GM12864 (cell line): ENCODE measurements at regions not wholly inside any gene's neighbourhood (a gene's known extent, or its start where the extent isn't known, plus 50 kb on each side); places are given as distances from the start of the nearest gene placed in this dataset.

ENCODE experiments used
- DNase-seq: peaks from one replicate; pipeline ENCODE4 v3.0.0-alpha.2; 2011; ENCODE audit warnings: low read depth
- H3K4me3 ChIP-seq: 2 replicates; pipeline ENCODE4 v1.5.1; 2011; ENCODE audit warnings: mild to moderate bottlenecking, low read depth, low read length, control low read depth
- CTCF ChIP-seq: IDR thresholded peaks from 2 replicates; pipeline ENCODE4 v1.5.1; 2011; ENCODE audit warnings: low read depth, mild to moderate bottlenecking, moderate library complexity, low read length, control low read depth, inconsistent platforms; ENCODE audit errors: missing control alignments

- no peak for DNase-seq
- TF ChIP-seq CTCF = no peak
- H3K4me3 ChIP-seq = no peak overlapping the region
Measured at GRCh38 chr1:104574620-104575019, 824.9 kb downstream of the AMY1C start.

- DNase-seq = no peak
- H3K4me3 ChIP-seq = no peak overlapping the region
- TF ChIP-seq CTCF = no peak
Measured at GRCh38 chr1:104592926-104593325, 843.2 kb downstream of the AMY1C start.

DNA sequence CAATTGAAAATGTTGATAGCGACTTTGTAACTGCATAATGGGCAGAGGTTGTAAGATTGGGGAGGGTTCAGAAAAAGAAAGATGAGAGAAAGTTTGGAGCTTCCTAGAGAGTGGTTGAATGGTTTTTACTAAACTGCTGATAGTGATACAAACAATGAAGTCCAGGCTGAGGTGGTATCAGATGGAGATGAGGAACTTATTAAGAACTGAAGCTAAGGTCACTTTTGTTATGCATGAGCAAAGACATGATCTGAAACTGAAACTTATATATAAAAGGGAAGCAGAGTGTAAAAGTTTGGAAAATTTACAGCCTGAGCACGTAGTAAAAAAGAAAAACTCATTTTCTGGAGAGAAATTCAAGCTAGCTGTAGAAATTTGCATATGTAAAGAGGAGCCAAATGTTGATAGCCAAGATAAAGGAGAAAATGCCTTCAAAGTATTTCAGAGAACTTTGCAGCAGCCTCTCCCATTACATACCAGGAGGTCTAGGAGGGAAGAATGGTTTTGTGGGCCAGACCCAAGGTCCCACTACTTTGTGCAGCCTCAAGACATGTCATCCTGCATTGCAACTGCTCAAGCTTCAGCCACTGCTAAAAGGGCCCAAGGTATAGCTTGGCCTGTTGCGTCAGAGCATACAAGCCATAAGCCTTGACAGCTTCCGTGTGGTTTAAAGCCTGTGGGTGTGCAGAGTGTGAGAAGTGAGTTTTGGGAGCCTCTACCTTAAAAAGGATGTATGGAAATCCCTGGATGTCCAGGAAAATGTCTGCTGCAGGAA lies 843.9 kb downstream of the AMY1C start:
- no peak for DNase-seq
- TF ChIP-seq CTCF = no peak
- no peak overlapping the region for H3K4me3 ChIP-seq

GRCh38 chr1:104617474-104617873 lies 867.8 kb downstream of the AMY1C start:
- H3K4me3 ChIP-seq = no peak overlapping the region
- no peak for DNase-seq
- no peak for TF ChIP-seq CTCF

- no peak for TF ChIP-seq CTCF
- DNase-seq = no peak
- no peak overlapping the region for H3K4me3 ChIP-seq
Measured at GRCh38 chr1:104621221-104621620, 871.5 kb downstream of the AMY1C start.

DNA sequence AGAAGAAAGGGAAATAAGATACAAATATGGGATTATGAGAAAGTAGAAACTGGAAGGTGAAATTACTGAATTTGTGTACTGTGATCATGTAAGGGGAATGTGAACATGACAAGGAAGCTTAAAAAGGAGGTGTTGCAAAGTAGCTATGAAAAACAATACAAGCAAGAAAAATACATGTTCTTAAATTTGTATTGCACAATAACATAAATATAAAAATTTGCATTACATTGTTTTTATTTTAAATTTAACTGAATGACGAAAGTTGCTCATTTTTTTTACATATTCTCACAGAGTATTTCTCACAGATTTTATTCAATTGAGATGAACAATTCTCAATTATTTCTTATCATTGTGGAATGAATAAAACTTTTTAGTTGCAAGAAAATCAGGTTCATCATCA lies 874.8 kb downstream of the AMY1C start:
- no peak for DNase-seq
- TF ChIP-seq CTCF = no peak
- no peak overlapping the region for H3K4me3 ChIP-seq

DNA sequence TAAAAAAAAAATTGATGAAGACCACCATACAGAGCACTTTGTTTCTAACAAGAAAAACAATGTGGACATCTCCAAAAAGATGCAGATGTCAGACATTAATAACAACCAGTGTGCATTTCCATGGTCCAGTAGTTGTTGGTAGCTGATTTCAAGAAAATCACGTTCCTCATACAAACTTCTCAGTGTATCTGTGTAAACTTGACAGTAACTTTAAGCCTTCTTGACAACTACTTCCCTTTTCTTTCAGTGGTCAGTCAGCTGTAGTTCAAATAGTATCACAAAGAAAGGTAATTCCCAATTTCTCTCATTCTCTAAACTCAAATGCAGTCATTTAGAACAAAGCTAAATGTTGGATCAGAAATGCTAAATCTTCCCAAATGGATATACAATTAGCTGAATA lies 879.9 kb downstream of the AMY1C start:
- H3K4me3 ChIP-seq = no peak overlapping the region
- no peak for TF ChIP-seq CTCF
- DNase-seq = no peak
